H1 (cell line): ENCODE measurements at regions not wholly inside any gene's neighbourhood (a gene's known extent, or its start where the extent isn't known, plus 50 kb on each side); places are given as distances from the start of the nearest gene placed in this dataset.

Experiments used
- CHD2 ChIP-seq: IDR thresholded peaks from 2 replicates; pipeline ENCODE4 v1.6.1; 2012; ENCODE audit warnings: low read length, improper control_type of control experiment
- CHD7 ChIP-seq: fragments of 300-600 bp; sonication (generic); IDR thresholded peaks from 2 replicates; pipeline ENCODE4 v1.7.1; 2012; ENCODE audit warnings: low read length, moderate library complexity, mild to moderate bottlenecking, inconsistent platforms; ENCODE audit not compliant: insufficient replicate concordance
- EZH2 ChIP-seq: fragments of 200-600 bp; sonication (generic); IDR thresholded peaks from 2 replicates; pipeline ENCODE4 v1.7.1; 2012; ENCODE audit warnings: low read depth, mild to moderate bottlenecking, moderate library complexity, low read length, inconsistent platforms; ENCODE audit not compliant: severe bottlenecking
- KDM5A ChIP-seq: fragments of 200-600 bp; IDR thresholded peaks from 2 replicates; pipeline ENCODE4 v1.7.1; 2012; ENCODE audit warnings: mild to moderate bottlenecking, low read length, inconsistent platforms, mixed read lengths
- RAD21 ChIP-seq, 2 experiments: IDR thresholded peaks in 1 of 2; conservative IDR thresholded peaks in 1 of 2; 2 replicates each; pipeline ENCODE4 v1.6.1; 2011; ENCODE audit warnings: low read depth in 2 of 2, low read length in 2 of 2, improper control_type of control experiment in 1 of 2, inconsistent platforms in 1 of 2, mild to moderate bottlenecking in 1 of 2, moderate library complexity in 1 of 2
- RFX5 ChIP-seq: IDR thresholded peaks from 2 replicates; pipeline ENCODE4 v1.6.1; 2011; ENCODE audit warnings: low read depth, low read length, improper control_type of control experiment, borderline replicate concordance
- SUZ12 ChIP-seq: fragments of 200-600 bp; sonication (generic); IDR thresholded peaks from 2 replicates; pipeline ENCODE4 v1.6.1; 2012; ENCODE audit warnings: mild to moderate bottlenecking, inconsistent platforms, low read length, moderate library complexity, mixed read lengths
- TBP ChIP-seq: IDR thresholded peaks from 2 replicates; pipeline ENCODE4 v1.6.1; 2011; ENCODE audit warnings: low read depth, low read length, improper control_type of control experiment
- TCF12 ChIP-seq: IDR thresholded peaks from 2 replicates; pipeline ENCODE4 v1.6.1; 2011; ENCODE audit warnings: low read depth, mild to moderate bottlenecking, low read length

GRCh38 chr1:147080671-147081394, 91.4 kb downstream of the PRKAB2 start (continued):
- TF ChIP-seq KDM5A: no peak
- TF ChIP-seq SUZ12: peak; percentile 94
- peak; percentile 93 for TF ChIP-seq EZH2
- peak; percentile 67 to 68 for TF ChIP-seq RAD21 (IDR thresholded peaks at IDR 0.05 in 1 of 2, conservative IDR thresholded peaks at IDR 0.05 in 1 of 2; ENCODE audit: low read depth in 2 of 2, low read length in 2 of 2)
- no peak for TF ChIP-seq RFX5
- TF ChIP-seq CHD7: no peak
- TF ChIP-seq CHD2: no peak
- 0 out of 2 replicates have a peak, but pooled peaks have one; percentile 37 for TF ChIP-seq TCF12
- 0 out of 2 replicates have a peak, but pooled peaks have one; percentile 15 for TF ChIP-seq TBP
